H1 (cell line): ENCODE measurements at regions not wholly inside any gene's neighbourhood (a gene's known extent, or its start where the extent isn't known, plus 50 kb on each side); places are given as distances from the start of the nearest gene placed in this dataset.

Source experiments
- CTCF ChIA-PET: fragments of 300-600 bp; sonication (Branson Sonifier 250); formaldehyde crosslinking; loops from one replicate; lab custom pipeline; 2021; ENCODE audit not compliant: partially characterized antibody; lab: Charles Lee
- POLR2A ChIA-PET: fragments of 300-600 bp; sonication (Branson Sonifier 250); formaldehyde crosslinking; loops from one replicate; lab custom pipeline; 2021; ENCODE audit warnings: inconsistent platforms; ENCODE audit not compliant: partially characterized antibody; lab: Charles Lee
- DNase-seq, 2 experiments: peaks; one replicate each; pipeline versions ENCODE4 v3.0.0 to v3.0.0-alpha.2; 2010 to 2022; ENCODE audit warnings: low spot score in 2 of 2, low read depth in 1 of 2, mixed read lengths in 1 of 2
- FAIRE-seq: peaks from 2 replicates; lab custom pipeline; 2011; peaks lifted over from hg19 to GRCh38; lab: Jason Lieb, UNC
- H2AFZ ChIP-seq: 2 replicates; pipeline ENCODE4 v1.8.1; 2012; ENCODE audit warnings: low read length, inconsistent platforms
- H2AK5ac ChIP-seq: 2 replicates; pipeline ENCODE4 v1.6.1; 2013; ENCODE audit warnings: low read depth, low read length
- H2BK120ac ChIP-seq: replicated peaks from 2 replicates; pipeline ENCODE3; 2013; ENCODE audit warnings: low read depth, low read length, inconsistent platforms
- H2BK12ac ChIP-seq: 2 replicates; pipeline ENCODE4 v1.6.1; 2013; ENCODE audit warnings: low read depth, low read length
- H2BK15ac ChIP-seq: 2 replicates; pipeline ENCODE4 v1.6.1; 2013; ENCODE audit warnings: low read length
- H2BK20ac ChIP-seq: 2 replicates; pipeline ENCODE4 v1.6.1; 2013; ENCODE audit warnings: low read length
- H2BK5ac ChIP-seq: 2 replicates; pipeline ENCODE4 v1.6.1; 2013; ENCODE audit warnings: low read depth, low read length
- H3K14ac ChIP-seq: 2 replicates; pipeline ENCODE4 v1.6.1; 2013; ENCODE audit warnings: inconsistent platforms; ENCODE audit not compliant: insufficient read length
- H3K18ac ChIP-seq: 2 replicates; pipeline ENCODE4 v1.6.1; 2013; ENCODE audit warnings: low read length; ENCODE audit errors: extremely low read depth
- H3K23ac ChIP-seq: 2 replicates; pipeline ENCODE4 v1.6.1; 2013; ENCODE audit warnings: inconsistent platforms; ENCODE audit not compliant: insufficient read length
- H3K23me2 ChIP-seq: 2 replicates; pipeline ENCODE4 v1.6.1; 2013; ENCODE audit warnings: low read depth, low read length
- H3K27ac ChIP-seq: 2 replicates; pipeline ENCODE4 v1.6.1; 2011; ENCODE audit warnings: low read depth, low read length, inconsistent platforms
- H3K27me3 ChIP-seq, 4 experiments: replicated peaks in 1 of 4; 1 replicate in 1 of 4; 2 replicates in 3 of 4; pipeline versions ENCODE4 v1.6.1 to v1.8.1; 2011 to 2013; ENCODE audit warnings: low read length in 3 of 4, mild to moderate bottlenecking in 3 of 4, inconsistent platforms in 2 of 4, mixed read lengths in 2 of 4, moderate library complexity in 1 of 4; ENCODE audit not compliant: control insufficient read depth in 3 of 4, insufficient read depth in 3 of 4; ENCODE audit errors: extremely low read depth in 1 of 4
- H3K36me3 ChIP-seq, 4 experiments: 2 replicates each; pipeline versions ENCODE4 v1.6.1 to v1.8.1; 2011 to 2013; ENCODE audit warnings: mild to moderate bottlenecking in 4 of 4, low read length in 3 of 4, moderate library complexity in 2 of 4, control low read depth in 1 of 4, inconsistent platforms in 1 of 4; ENCODE audit not compliant: insufficient read depth in 4 of 4, control insufficient read depth in 2 of 4
- H3K4ac ChIP-seq: replicated peaks from 2 replicates; pipeline ENCODE3; 2013; ENCODE audit warnings: low read length, low read depth, mixed read lengths, inconsistent platforms; ENCODE audit not compliant: insufficient read length
- H3K4me1 ChIP-seq, 4 experiments: replicated peaks in 1 of 4; 1 replicate in 1 of 4; 2 replicates in 3 of 4; pipeline versions ENCODE4 v1.6.1 to v1.8.1; 2011 to 2013; ENCODE audit warnings: low read length in 3 of 4, inconsistent platforms in 2 of 4, mixed read lengths in 1 of 4; ENCODE audit not compliant: insufficient read depth in 4 of 4, control insufficient read depth in 3 of 4
- H3K4me2 ChIP-seq, 2 experiments: 2 replicates each; pipeline versions ENCODE4 v1.6.1 to v1.8.1; 2011 to 2013; ENCODE audit warnings: low read depth in 2 of 2, low read length in 2 of 2, control low read depth in 1 of 2, inconsistent platforms in 1 of 2, mild to moderate bottlenecking in 1 of 2; ENCODE audit not compliant: insufficient read depth in 1 of 2
- H3K4me3 ChIP-seq, 4 experiments: fragments of 200-600, 300-600 bp in 1 of 4; sonication (generic), shearing (Covaris generic), sonication (Bioruptor Twin) in 1 of 4; 2 replicates each; pipeline versions ENCODE4 v1.5.1 to v1.8.1; 2011 to 2016; ENCODE audit warnings: low read length in 4 of 4, low read depth in 3 of 4, control low read depth in 2 of 4, inconsistent platforms in 2 of 4, mild to moderate bottlenecking in 2 of 4, mixed read lengths in 1 of 4, moderate library complexity in 1 of 4; ENCODE audit not compliant: insufficient read depth in 2 of 4; ENCODE audit errors: extremely low read depth in 1 of 4
- H3K56ac ChIP-seq: replicated peaks from 2 replicates; pipeline ENCODE3; 2013; ENCODE audit warnings: low read depth, mild to moderate bottlenecking, mixed read lengths, low read length, inconsistent platforms; ENCODE audit not compliant: insufficient read length
- H3K79me1 ChIP-seq: 2 replicates; pipeline ENCODE4 v1.6.1; 2013; ENCODE audit warnings: low read depth, low read length, control low read depth
- H3K79me2 ChIP-seq, 2 experiments: 2 replicates each; pipeline versions ENCODE4 v1.6.1 to v1.8.1; 2012 to 2013; ENCODE audit warnings: low read length in 2 of 2, mild to moderate bottlenecking in 2 of 2, inconsistent platforms in 1 of 2; ENCODE audit not compliant: insufficient read depth in 2 of 2, control insufficient read depth in 1 of 2
- H3K9ac ChIP-seq, 4 experiments: replicated peaks in 1 of 4; 1 replicate in 1 of 4; 2 replicates in 3 of 4; pipeline versions ENCODE4 v1.6.1 to v1.8.1; 2011 to 2013; ENCODE audit warnings: low read depth in 3 of 4, low read length in 3 of 4, control low read depth in 2 of 4, mild to moderate bottlenecking in 2 of 4, moderate library complexity in 2 of 4, inconsistent platforms in 1 of 4; ENCODE audit errors: extremely low read depth in 1 of 4
- H3K9me3 ChIP-seq, 2 experiments: 2 replicates each; pipeline versions ENCODE4 v1.6.1 to v1.8.1; 2012 to 2013; ENCODE audit warnings: mild to moderate bottlenecking in 2 of 2, moderate library complexity in 2 of 2, control low read depth in 1 of 2, inconsistent platforms in 1 of 2, low read depth in 1 of 2, low read length in 1 of 2, mixed read lengths in 1 of 2; ENCODE audit not compliant: insufficient read depth in 2 of 2
- H4K20me1 ChIP-seq, 2 experiments: replicated peaks in 1 of 2; 2 replicates each; pipeline versions ENCODE3 to v1.8.1; 2011 to 2013; ENCODE audit warnings: inconsistent platforms in 2 of 2, low read length in 2 of 2, mild to moderate bottlenecking in 1 of 2; ENCODE audit not compliant: insufficient read depth in 2 of 2, control insufficient read depth in 1 of 2
- H4K5ac ChIP-seq: 2 replicates; pipeline ENCODE4 v1.6.1; 2013; ENCODE audit warnings: low read length, low read depth, mixed read lengths, inconsistent platforms; ENCODE audit not compliant: insufficient read length
- H4K8ac ChIP-seq: 2 replicates; pipeline ENCODE4 v1.8.0; 2013; ENCODE audit warnings: mild to moderate bottlenecking, moderate library complexity, low read length, inconsistent platforms; ENCODE audit not compliant: insufficient read depth; ENCODE audit errors: extremely low read depth
- H4K91ac ChIP-seq: replicated peaks from 2 replicates; pipeline ENCODE3; 2013; ENCODE audit warnings: low read length, mixed read lengths, inconsistent platforms; ENCODE audit not compliant: insufficient read length
- CBX8 ChIP-seq: fragments of 300-800, 300-1000 bp; sonication (generic); IDR thresholded peaks from 2 replicates; pipeline ENCODE4 v1.7.1; 2016; ENCODE audit warnings: low read depth, low read length, borderline replicate concordance
- CHD2 ChIP-seq: IDR thresholded peaks from 2 replicates; pipeline ENCODE4 v1.6.1; 2012; ENCODE audit warnings: low read length, improper control_type of control experiment
- FOSL1 ChIP-seq: IDR thresholded peaks from 2 replicates; pipeline ENCODE4 v1.6.1; 2011; ENCODE audit warnings: mild to moderate bottlenecking, low read depth, low read length, moderate library complexity; ENCODE audit not compliant: insufficient read depth
- HDAC6 ChIP-seq: IDR thresholded peaks from one replicate; pipeline ENCODE4 v1.7.1; 2012; ENCODE audit warnings: low read depth, mild to moderate bottlenecking, inconsistent platforms, low read length, moderate library complexity
- KDM5A ChIP-seq: fragments of 200-600 bp; IDR thresholded peaks from 2 replicates; pipeline ENCODE4 v1.7.1; 2012; ENCODE audit warnings: mild to moderate bottlenecking, low read length, inconsistent platforms, mixed read lengths
- NRF1 ChIP-seq: IDR thresholded peaks from 2 replicates; pipeline ENCODE4 v1.6.1; 2011; ENCODE audit warnings: mild to moderate bottlenecking, low read depth, low read length, improper control_type of control experiment
- TBP ChIP-seq: IDR thresholded peaks from 2 replicates; pipeline ENCODE4 v1.6.1; 2011; ENCODE audit warnings: low read depth, low read length, improper control_type of control experiment
- TEAD4 ChIP-seq: IDR thresholded peaks from 2 replicates; pipeline ENCODE4 v1.6.1; 2012; ENCODE audit warnings: low read depth, low read length, inconsistent platforms, mixed read lengths
- WGBS, 2 experiments: shearing (Covaris generic) in 1 of 2; methylation state at CpG; one replicate each; pipeline versions ENCODE4 v1.1.6 to v1.1.7; 2013 to 2015; ENCODE audit warnings: low lambda C conversion rate in 2 of 2, mixed read lengths in 2 of 2, inconsistent platforms in 1 of 2, low coverage in 1 of 2, missing lambda C conversion rate in 1 of 2; ENCODE audit not compliant: insufficient replicate concordance in 2 of 2, insufficient coverage in 1 of 2, insufficient read length in 1 of 2; ENCODE audit errors: extremely low coverage in 1 of 2, missing lambda C conversion rate in 1 of 2; 5-methylcytosine and 5-hydroxymethylcytosine counted together
- TF ChIP-seq, protein P1 (sequence below): IDR thresholded peaks from 2 replicates; pipeline ENCODE4 v1.6.1; 2011; ENCODE audit warnings: low read length, improper control_type of control experiment

DNA sequence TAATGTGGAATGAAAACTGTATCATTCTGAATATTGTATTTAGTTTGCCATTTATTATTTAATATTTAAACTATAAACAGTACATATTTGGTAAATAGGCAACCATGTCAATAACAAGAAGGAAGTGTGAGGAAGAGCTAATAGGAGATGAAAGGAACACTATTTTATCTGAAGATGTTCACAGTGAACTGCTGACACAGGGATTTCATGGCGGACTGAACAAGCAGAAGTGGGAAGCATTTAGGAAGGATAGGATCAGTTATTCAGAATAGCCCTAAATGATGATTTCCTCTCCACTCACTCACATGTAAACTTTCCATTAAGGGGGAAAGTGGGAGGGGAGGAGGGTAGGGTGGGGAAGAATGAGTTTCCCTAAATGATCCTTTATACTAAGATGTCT, 682.4 kb downstream of the TOX3 start:
- H3K4me2 ChIP-seq, result no peak overlapping the region
- ChIA-PET POLR2A (no interaction called here), CTCF (interaction anchor here (0.6 to 1.7 kb wide), 5 partner anchors 14 to 1059 kb away, joined by 3 to 4 read pairs (median 3); no protein-coding TSS in a partner anchor)
- no peak overlapping the region for H4K8ac ChIP-seq
- no peaks in the 10 kb centered on the region for H3K79me1 ChIP-seq
- no peaks in the 10 kb centered on the region for H3K79me2 ChIP-seq
- TF ChIP-seq NRF1 (no peak), FOSL1 (no peak), KDM5A (no peak), TEAD4 (no peak), TBP (no peak), CBX8 (no peak), HDAC6 (no peak), CHD2 (no peak)
- TF ChIP-seq, protein P1, sequence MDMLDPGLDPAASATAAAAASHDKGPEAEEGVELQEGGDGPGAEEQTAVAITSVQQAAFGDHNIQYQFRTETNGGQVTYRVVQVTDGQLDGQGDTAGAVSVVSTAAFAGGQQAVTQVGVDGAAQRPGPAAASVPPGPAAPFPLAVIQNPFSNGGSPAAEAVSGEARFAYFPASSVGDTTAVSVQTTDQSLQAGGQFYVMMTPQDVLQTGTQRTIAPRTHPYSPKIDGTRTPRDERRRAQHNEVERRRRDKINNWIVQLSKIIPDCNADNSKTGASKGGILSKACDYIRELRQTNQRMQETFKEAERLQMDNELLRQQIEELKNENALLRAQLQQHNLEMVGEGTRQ, result no peak
- no peaks in the 10 kb centered on the region for H4K20me1 ChIP-seq
- no peak overlapping the region for H4K91ac ChIP-seq
- no peak overlapping the region for H2BK120ac ChIP-seq
- no peak overlapping the region for H4K5ac ChIP-seq
- no peak overlapping the region for H3K56ac ChIP-seq
- no peaks in the 10 kb centered on the region for H3K9me3 ChIP-seq
- H3K18ac ChIP-seq, result no peak overlapping the region
- no peak overlapping the region for H3K23ac ChIP-seq
- H3K36me3 ChIP-seq, result no peaks in the 10 kb centered on the region
- no peak overlapping the region for H2BK15ac ChIP-seq
- no peak overlapping the region for H2AK5ac ChIP-seq
- no peak overlapping the region for H2AFZ ChIP-seq
- H3K9ac ChIP-seq, result no peak overlapping the region
- no peaks in the 10 kb centered on the region for H3K23me2 ChIP-seq
- no peak overlapping the region for H2BK20ac ChIP-seq
- no peak overlapping the region for H3K14ac ChIP-seq
- no peak overlapping the region for H2BK12ac ChIP-seq
- no peak overlapping the region for H3K4ac ChIP-seq
- FAIRE-seq (no peak), DNase-seq (no peak)
- no peak overlapping the region for H3K4me3 ChIP-seq
- H3K27me3 ChIP-seq, result no peaks in the 10 kb centered on the region
- H3K4me1 ChIP-seq, result no peaks in the 10 kb centered on the region
- H2BK5ac ChIP-seq, result no peak overlapping the region
- H3K27ac ChIP-seq, result no peak overlapping the region
- WGBS, 2 experiments, result 94% methylated on average over 1 of the region's 1 CpG; no CpG with 5 or more reads in 1 of the 2 experiments
